Spleen (tissue), 11 donors: ENCODE measurements at regions not wholly inside any gene's neighbourhood (a gene's known extent, or its start where the extent isn't known, plus 50 kb on each side); places are given as distances from the start of the nearest gene placed in this dataset.

Experiments
- DNase-seq: peaks from one replicate; pipeline ENCODE4 v3.0.0-alpha.2; 2020
- H3K27ac ChIP-seq, 8 donors: fragments of 200-600 bp; sonication (generic) in 7 of 8; 1 replicate in 4 of 8; 2 replicates in 4 of 8; pipeline versions ENCODE4 v1.5.0 to v1.8.0; 2016 to 2021; ENCODE audit warnings: inconsistent platforms in 4 of 8, mild to moderate bottlenecking in 4 of 8, moderate library complexity in 1 of 8
- H3K27me3 ChIP-seq, 7 donors: fragments of 200-600 bp; sonication (generic) in 6 of 7; replicated peaks in 1 of 7; 1 replicate in 4 of 7; 2 replicates in 3 of 7; pipeline versions ENCODE4 v1.5.0 to v1.8.0; 2016 to 2021; ENCODE audit warnings: inconsistent platforms in 3 of 7, mild to moderate bottlenecking in 1 of 7
- H3K36me3 ChIP-seq, 6 donors: fragments of 200-600 bp; sonication (generic) in 5 of 6; 1 replicate in 4 of 6; 2 replicates in 2 of 6; pipeline versions ENCODE4 v1.5.0 to v1.8.0; 2016 to 2021; ENCODE audit warnings: inconsistent platforms in 2 of 6
- H3K4me1 ChIP-seq, 6 donors: fragments of 200-600 bp; sonication (generic) in 5 of 6; 1 replicate in 3 of 6; 2 replicates in 3 of 6; pipeline versions ENCODE4 v1.5.0 to v1.8.0; 2016 to 2021; ENCODE audit warnings: inconsistent platforms in 3 of 6
- H3K4me3 ChIP-seq, 8 donors: fragments of 200-600 bp; sonication (generic) in 7 of 8; 1 replicate in 4 of 8; 2 replicates in 4 of 8; pipeline versions ENCODE4 v1.5.0 to v1.8.0; 2016 to 2021; ENCODE audit warnings: inconsistent platforms in 4 of 8, mild to moderate bottlenecking in 4 of 8, moderate library complexity in 2 of 8
- H3K9me3 ChIP-seq, 8 donors: fragments of 200-600 bp; sonication (generic) in 7 of 8; 1 replicate in 4 of 8; 2 replicates in 4 of 8; pipeline versions ENCODE4 v1.5.0 to v1.8.0; 2016 to 2021; ENCODE audit warnings: inconsistent platforms in 4 of 8
- POLR2A ChIP-seq, 3 donors: fragments of 450-650 bp; IDR thresholded peaks; one replicate each; pipeline ENCODE4 v1.5.1; 2017; ENCODE audit warnings: antibody characterized with exemption in 3 of 3, mild to moderate bottlenecking in 1 of 3
- POLR2AphosphoS5 ChIP-seq, 3 donors: sonication (generic); formaldehyde crosslinking; IDR thresholded peaks; one replicate each; pipeline ENCODE4 v1.5.1; 2017; ENCODE audit warnings: antibody characterized with exemption in 3 of 3
- WGBS, 5 donors: extraction: QIAGEN DNeasy Blood & Tissue Kit in 3 of 5; methylation state at CpG; one replicate each; pipeline versions ENCODE4 v1.1.5 to v1.1.7; 2013 to 2018; 5-methylcytosine and 5-hydroxymethylcytosine counted together
- intact Hi-C: fragments of 100-400 bp; cut with DNase I; formaldehyde crosslinking; loops from one replicate; pipeline ENCODE4 v1.15.0; 2023; ENCODE audit warnings: low total_unique reads
- TF ChIP-seq, protein P1 (sequence below), 11 experiments: fragments of 200-600 bp in 7 of 11; fragments of 450-650 bp in 4 of 11; sonication (generic) in 4 of 11; IDR thresholded peaks in 8 of 11; conservative IDR thresholded peaks in 3 of 11; 1 replicate in 7 of 11; 2 replicates in 4 of 11; pipeline versions ENCODE4 v1.4.0 to v1.8.0; 2016 to 2021; ENCODE audit warnings: antibody characterized with exemption in 11 of 11, inconsistent platforms in 4 of 11, mild to moderate bottlenecking in 1 of 11
- donor health status: healthy with polysubstance abuse.
- donor health status: DM: no; HTN: no; CAD: no; lungs with moderate emphysema.
- donor health status: DM: no; HTN: no; CAD: no.
- donor health status: Bipolar disorder and iron deficiency.
- donor health status: healthy.
- donor health status: DM: no; HTN: no; CAD: no.
- donor health status: DM: yes; HTN: yes; CAD: no.

GRCh38 chr10:80701706-80702105 lies 164.0 kb downstream of the SH2D4B start:
- H3K4me1 ChIP-seq = peaks cover 0 to 7% (median 1%) of the 10 kb centered on the region in 6 donors
- TF ChIP-seq, protein P1, sequence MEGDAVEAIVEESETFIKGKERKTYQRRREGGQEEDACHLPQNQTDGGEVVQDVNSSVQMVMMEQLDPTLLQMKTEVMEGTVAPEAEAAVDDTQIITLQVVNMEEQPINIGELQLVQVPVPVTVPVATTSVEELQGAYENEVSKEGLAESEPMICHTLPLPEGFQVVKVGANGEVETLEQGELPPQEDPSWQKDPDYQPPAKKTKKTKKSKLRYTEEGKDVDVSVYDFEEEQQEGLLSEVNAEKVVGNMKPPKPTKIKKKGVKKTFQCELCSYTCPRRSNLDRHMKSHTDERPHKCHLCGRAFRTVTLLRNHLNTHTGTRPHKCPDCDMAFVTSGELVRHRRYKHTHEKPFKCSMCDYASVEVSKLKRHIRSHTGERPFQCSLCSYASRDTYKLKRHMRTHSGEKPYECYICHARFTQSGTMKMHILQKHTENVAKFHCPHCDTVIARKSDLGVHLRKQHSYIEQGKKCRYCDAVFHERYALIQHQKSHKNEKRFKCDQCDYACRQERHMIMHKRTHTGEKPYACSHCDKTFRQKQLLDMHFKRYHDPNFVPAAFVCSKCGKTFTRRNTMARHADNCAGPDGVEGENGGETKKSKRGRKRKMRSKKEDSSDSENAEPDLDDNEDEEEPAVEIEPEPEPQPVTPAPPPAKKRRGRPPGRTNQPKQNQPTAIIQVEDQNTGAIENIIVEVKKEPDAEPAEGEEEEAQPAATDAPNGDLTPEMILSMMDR (IDR thresholded peaks at IDR 0.05 in 8 of 11, conservative IDR thresholded peaks at IDR 0.05 in 3 of 11) = no peak
- TF ChIP-seq POLR2A (IDR thresholded peaks at IDR 0.05) (no peak), POLR2AphosphoS5 (IDR thresholded peaks at IDR 0.05) (no peak)
- H3K4me3 ChIP-seq = no peak overlapping the region
- peaks cover 0 to 5% (median 0%) of the 10 kb centered on the region in 8 donors for H3K9me3 ChIP-seq
- peaks cover 0 to 15% (median 0%) of the 10 kb centered on the region in 7 donors for H3K27me3 ChIP-seq
- no peak overlapping the region for H3K27ac ChIP-seq
- 48 to 67% (median 59%) methylated on average over 2 of the region's 2 CpGs for WGBS, 5 donors
- H3K36me3 ChIP-seq = no peaks in the 10 kb centered on the region
- intact Hi-C loops = no loop called here
- DNase-seq = no peak

GRCh38 chr10:80702143-80702542 lies 164.4 kb downstream of the SH2D4B start:
- Histone ChIP-seq H3K9me3 (peaks cover 0 to 5% (median 0%) of the 10 kb centered on the region in 8 donors), H3K4me1 (peaks cover 0 to 7% (median 1%) of the 10 kb centered on the region in 6 donors), H3K36me3 (no peaks in the 10 kb centered on the region), H3K27ac (no peak overlapping the region), H3K4me3 (no peak overlapping the region), H3K27me3 (peaks cover 0 to 15% (median 0%) of the 10 kb centered on the region in 7 donors)
- intact Hi-C loops = no loop called here
- TF ChIP-seq, protein P1 (IDR thresholded peaks at IDR 0.05 in 8 of 11, conservative IDR thresholded peaks at IDR 0.05 in 3 of 11) = no peak
- no peak for TF ChIP-seq POLR2A (IDR thresholded peaks at IDR 0.05)
- TF ChIP-seq POLR2AphosphoS5 (IDR thresholded peaks at IDR 0.05) = no peak
- 57 to 79% (median 72%) methylated on average over 6 of the region's 6 CpGs for WGBS, 5 donors
- DNase-seq = no peak

GRCh38 chr10:80705899-80706298 lies 168.2 kb downstream of the SH2D4B start:
- intact Hi-C loops = no loop called here
- Histone ChIP-seq H3K4me3 (no peak overlapping the region), H3K9me3 (peaks cover 0 to 5% (median 0%) of the 10 kb centered on the region in 8 donors), H3K27me3 (peaks cover 0 to 7% (median 0%) of the 10 kb centered on the region in 7 donors), H3K4me1 (no peaks in the 10 kb centered on the region), H3K36me3 (no peaks in the 10 kb centered on the region), H3K27ac (no peak overlapping the region)
- no peak for DNase-seq
- TF ChIP-seq, protein P1 (IDR thresholded peaks at IDR 0.05 in 8 of 11, conservative IDR thresholded peaks at IDR 0.05 in 3 of 11) = no peak
- TF ChIP-seq POLR2A (IDR thresholded peaks at IDR 0.05) (no peak), POLR2AphosphoS5 (IDR thresholded peaks at IDR 0.05) (no peak)

- no peak overlapping the region for H3K4me3 ChIP-seq
- DNase-seq = no peak
- H3K27ac ChIP-seq = no peak overlapping the region
- intact Hi-C loops = no loop called here
- no peaks in the 10 kb centered on the region for H3K36me3 ChIP-seq
- TF ChIP-seq POLR2AphosphoS5 (IDR thresholded peaks at IDR 0.05) = no peak
- TF ChIP-seq POLR2A (IDR thresholded peaks at IDR 0.05) = no peak
- TF ChIP-seq, protein P1 (IDR thresholded peaks at IDR 0.05 in 8 of 11, conservative IDR thresholded peaks at IDR 0.05 in 3 of 11) = no peak
- peaks cover 0 to 5% (median 0%) of the 10 kb centered on the region in 8 donors for H3K9me3 ChIP-seq
- peaks cover 0 to 7% (median 0%) of the 10 kb centered on the region in 7 donors for H3K27me3 ChIP-seq
- WGBS, 5 donors = 82 to 92% (median 89%) methylated on average over 2 of the region's 2 CpGs
- H3K4me1 ChIP-seq = no peaks in the 10 kb centered on the region
Observed at GRCh38 chr10:80708185-80708584, 170.5 kb downstream of the SH2D4B start.
